Type B pancreatic cell (in vitro differentiated cells): ENCODE measurements at regions not wholly inside any gene's neighbourhood (a gene's known extent, or its start where the extent isn't known, plus 50 kb on each side); places are given as distances from the start of the nearest gene placed in this dataset.
A peak's percentile ranks its signal among the peaks of the same experiment; 100 is the strongest.
"Not testable (repeated sequence)": the region's sequence is repeated elsewhere in the genome, so short reads cannot be mapped to it uniquely, and the experiment has no call there.

Source experiments
- DNase-seq: peaks from one replicate; pipeline ENCODE4 v3.0.0; 2021; ENCODE audit warnings: mixed read lengths; ENCODE audit not compliant: unreplicated experiment; ENCODE audit errors: extremely low spot score
- H3K27ac Mint-ChIP-seq: 2 replicates; pipeline ENCODE4 v1.8.0; 2021; ENCODE audit warnings: mild to moderate bottlenecking, mixed read lengths
- H3K27me3 Mint-ChIP-seq: 2 replicates; pipeline ENCODE4 v1.8.0; 2021; ENCODE audit warnings: mixed read lengths
- H3K36me3 Mint-ChIP-seq: 2 replicates; pipeline ENCODE4 v1.8.0; 2021; ENCODE audit warnings: mixed read lengths
- H3K4me1 Mint-ChIP-seq: one replicate; pipeline ENCODE4 v1.8.0; 2021; ENCODE audit warnings: mixed read lengths; ENCODE audit not compliant: unreplicated experiment
- H3K4me3 Mint-ChIP-seq: 2 replicates; pipeline ENCODE4 v1.8.0; 2021; ENCODE audit warnings: mild to moderate bottlenecking, mixed read lengths
- H3K9me3 Mint-ChIP-seq: 2 replicates; pipeline ENCODE4 v1.8.0; 2021; ENCODE audit warnings: mixed read lengths
- CTCF ChIP-seq: fragments of 200-600 bp; sonication (generic); conservative IDR thresholded peaks from 2 replicates; pipeline ENCODE4 v1.5.0; 2021; ENCODE audit warnings: antibody characterized with exemption, mild to moderate bottlenecking

DNA sequence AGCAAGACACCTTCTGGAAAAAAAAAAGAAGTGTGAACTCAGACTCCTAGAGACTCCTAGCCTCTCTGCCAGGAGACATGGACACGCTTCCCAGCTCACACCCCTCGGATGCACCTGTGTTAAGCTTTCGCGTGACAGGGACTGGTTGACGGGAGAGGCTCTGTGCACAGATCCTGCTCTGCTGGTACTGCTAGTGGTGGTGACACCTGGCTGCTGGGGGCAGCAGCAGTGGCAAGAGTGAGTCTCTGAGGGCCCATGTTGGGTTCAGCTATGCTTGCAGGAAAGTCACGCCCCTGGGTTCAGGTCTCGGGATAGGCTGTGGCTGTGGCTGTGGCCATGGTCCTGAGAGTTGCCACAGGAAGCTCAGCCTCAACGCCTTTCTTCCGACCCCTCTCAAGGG, 81.1 kb downstream of the XRCC2 start:
- Mint-ChIP-seq H3K9me3 (no peaks in the 10 kb centered on the region), H3K36me3 (no peaks in the 10 kb centered on the region), H3K27ac (no peak overlapping the region), H3K4me1 (peaks cover 4% of the 10 kb centered on the region), H3K27me3 (no peaks in the 10 kb centered on the region), H3K4me3 (no peak overlapping the region)
- TF ChIP-seq CTCF = no peak
- no peak for DNase-seq

DNA sequence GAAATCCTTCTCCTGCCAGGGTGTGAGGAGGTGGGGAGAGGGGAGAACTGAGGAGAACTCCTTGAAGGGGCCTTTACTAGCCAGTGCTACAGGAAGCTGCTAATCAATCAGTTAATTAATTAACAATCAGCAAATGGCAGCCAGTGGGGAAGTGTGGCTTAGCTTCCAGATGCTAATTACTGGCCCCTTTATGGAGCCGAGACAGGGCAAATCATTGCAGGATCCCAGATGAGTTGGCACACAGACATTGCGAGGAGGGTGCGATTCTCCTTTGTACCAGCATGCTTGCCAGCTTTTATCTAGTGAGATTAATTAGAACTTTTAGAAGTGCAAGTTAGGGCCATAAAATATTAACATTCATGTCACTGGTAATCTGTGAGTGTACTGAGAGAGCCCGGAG, 84.0 kb downstream of the XRCC2 start:
- DNase-seq = no peak
- Mint-ChIP-seq H3K4me1 (no peaks in the 10 kb centered on the region), H3K36me3 (no peaks in the 10 kb centered on the region), H3K27ac (no peak overlapping the region), H3K27me3 (no peaks in the 10 kb centered on the region), H3K9me3 (peaks cover 10% of the 10 kb centered on the region), H3K4me3 (no peak overlapping the region)
- TF ChIP-seq CTCF = no peak

DNA sequence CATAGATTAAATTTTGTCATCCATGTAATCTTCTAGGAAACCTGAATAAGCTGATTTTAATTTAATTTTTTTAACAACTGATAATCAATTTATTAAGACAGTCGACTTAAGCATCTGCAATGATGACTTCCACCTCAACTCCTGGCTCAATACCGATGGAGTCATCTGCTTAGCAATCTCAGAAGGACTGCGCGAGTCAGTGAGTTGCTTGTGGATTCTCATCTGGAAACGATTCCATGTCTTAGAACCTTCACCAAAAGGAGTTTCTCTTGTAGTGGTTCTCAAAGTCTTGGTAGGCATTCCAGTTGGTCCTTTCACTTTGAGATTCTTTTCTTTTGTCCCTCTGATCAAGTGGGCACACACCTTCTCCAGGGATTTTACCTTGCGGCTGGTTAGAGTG, 85.5 kb downstream of the XRCC2 start:
- Mint-ChIP-seq H3K4me3 (no peak overlapping the region), H3K9me3 (peaks cover 10% of the 10 kb centered on the region), H3K36me3 (no peaks in the 10 kb centered on the region), H3K4me1 (no peaks in the 10 kb centered on the region), H3K27me3 (no peaks in the 10 kb centered on the region), H3K27ac (no peak overlapping the region)
- no peak for TF ChIP-seq CTCF
- DNase-seq = no peak

DNA sequence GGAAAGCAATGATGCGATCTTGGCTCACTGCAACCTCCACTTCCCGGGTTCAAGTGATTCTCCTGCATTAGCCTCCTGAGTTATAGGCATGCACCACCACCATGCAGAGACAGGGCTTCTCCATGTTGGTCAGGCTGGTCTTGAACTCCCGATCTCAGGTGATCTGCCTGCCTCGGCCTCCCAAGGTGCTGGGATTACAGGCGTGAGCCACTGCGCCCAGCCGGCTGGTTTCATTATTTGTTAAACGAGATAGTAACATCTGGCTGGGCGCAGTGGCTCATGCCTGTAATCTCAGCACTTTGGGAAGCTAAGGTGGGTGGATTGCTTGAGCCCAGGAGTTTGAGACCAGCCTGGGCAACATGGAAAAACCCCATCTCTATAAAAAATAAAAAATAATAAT, 86.1 kb downstream of the XRCC2 start:
- not testable (repeated sequence) for H3K27me3 Mint-ChIP-seq, H3K4me1 Mint-ChIP-seq, DNase-seq, H3K36me3 Mint-ChIP-seq, H3K27ac Mint-ChIP-seq, H3K9me3 Mint-ChIP-seq, H3K4me3 Mint-ChIP-seq

GRCh38 chr7:152588350-152588749, 87.6 kb downstream of the XRCC2 start:
- H3K9me3 Mint-ChIP-seq = peaks cover 10% of the 10 kb centered on the region

DNA sequence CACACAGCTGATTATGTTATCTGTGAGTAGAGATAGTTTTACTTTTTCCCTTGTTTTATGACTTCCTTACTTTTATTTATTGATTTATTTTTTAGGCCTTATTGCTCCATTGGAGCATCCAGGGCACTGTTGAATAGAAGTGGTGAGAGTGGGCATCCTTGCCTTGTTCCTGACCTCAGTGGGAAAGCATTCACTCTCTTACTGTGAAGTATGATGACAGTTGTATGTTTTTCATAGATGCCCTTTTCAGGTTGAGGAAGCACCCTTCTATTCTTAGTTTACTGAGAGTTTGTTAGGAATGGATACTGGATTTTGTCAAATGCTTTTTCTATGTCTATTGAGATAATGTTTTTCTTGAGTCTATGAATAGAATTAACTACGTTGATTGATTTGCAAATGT, 88.6 kb downstream of the XRCC2 start:
- H3K4me3 Mint-ChIP-seq = no peak overlapping the region
- H3K9me3 Mint-ChIP-seq = peaks cover 10% of the 10 kb centered on the region
- DNase-seq = no peak
- no peaks in the 10 kb centered on the region for H3K36me3 Mint-ChIP-seq
- H3K4me1 Mint-ChIP-seq = no peaks in the 10 kb centered on the region
- TF ChIP-seq CTCF = no peak
- H3K27ac Mint-ChIP-seq = no peak overlapping the region
- no peaks in the 10 kb centered on the region for H3K27me3 Mint-ChIP-seq

More at GRCh38 chr7:152588350-152588749, 87.6 kb downstream of the XRCC2 start:
- no peak for DNase-seq
- Mint-ChIP-seq H3K36me3 (no peaks in the 10 kb centered on the region), H3K27me3 (no peaks in the 10 kb centered on the region), H3K27ac (peak overlapping the region; percentile 42), H3K4me1 (no peaks in the 10 kb centered on the region), H3K4me3 (no peak overlapping the region)
- TF ChIP-seq CTCF = no peak
